BLaER1 (cell line): ENCODE measurements at regions not wholly inside any gene's neighbourhood (a gene's known extent, or its start where the extent isn't known, plus 50 kb on each side); places are given as distances from the start of the nearest gene placed in this dataset.

ENCODE experiments used
- H3K27ac ChIP-seq: shearing (Covaris generic); formaldehyde crosslinking; 2 replicates; pipeline ENCODE4 v1.8.1; 2022
- H3K27me3 ChIP-seq: shearing (Covaris generic); formaldehyde crosslinking; 2 replicates; pipeline ENCODE4 v1.8.1; 2022
- H3K36me3 ChIP-seq: shearing (Covaris generic); formaldehyde crosslinking; 2 replicates; pipeline ENCODE4 v1.8.1; 2022
- H3K4me1 ChIP-seq: shearing (Covaris generic); formaldehyde crosslinking; 2 replicates; pipeline ENCODE4 v1.8.1; 2022
- H3K4me2 ChIP-seq: shearing (Covaris generic); formaldehyde crosslinking; 2 replicates; pipeline ENCODE4 v1.8.1; 2022
- H3K4me3 ChIP-seq: shearing (Covaris generic); formaldehyde crosslinking; 2 replicates; pipeline ENCODE4 v1.8.1; 2022
- H3K9ac ChIP-seq: shearing (Covaris generic); formaldehyde crosslinking; 2 replicates; pipeline ENCODE4 v1.8.1; 2022
- H3K9me3 ChIP-seq: shearing (Covaris generic); formaldehyde crosslinking; 2 replicates; pipeline ENCODE4 v1.8.1; 2022
- H4K20me1 ChIP-seq: shearing (Covaris generic); formaldehyde crosslinking; 2 replicates; pipeline ENCODE4 v1.8.1; 2022
- Cebpa-rat ChIP-seq: shearing (Covaris generic); IDR thresholded peaks from 2 replicates; pipeline ENCODE4 v1.8.1; 2022

DNA sequence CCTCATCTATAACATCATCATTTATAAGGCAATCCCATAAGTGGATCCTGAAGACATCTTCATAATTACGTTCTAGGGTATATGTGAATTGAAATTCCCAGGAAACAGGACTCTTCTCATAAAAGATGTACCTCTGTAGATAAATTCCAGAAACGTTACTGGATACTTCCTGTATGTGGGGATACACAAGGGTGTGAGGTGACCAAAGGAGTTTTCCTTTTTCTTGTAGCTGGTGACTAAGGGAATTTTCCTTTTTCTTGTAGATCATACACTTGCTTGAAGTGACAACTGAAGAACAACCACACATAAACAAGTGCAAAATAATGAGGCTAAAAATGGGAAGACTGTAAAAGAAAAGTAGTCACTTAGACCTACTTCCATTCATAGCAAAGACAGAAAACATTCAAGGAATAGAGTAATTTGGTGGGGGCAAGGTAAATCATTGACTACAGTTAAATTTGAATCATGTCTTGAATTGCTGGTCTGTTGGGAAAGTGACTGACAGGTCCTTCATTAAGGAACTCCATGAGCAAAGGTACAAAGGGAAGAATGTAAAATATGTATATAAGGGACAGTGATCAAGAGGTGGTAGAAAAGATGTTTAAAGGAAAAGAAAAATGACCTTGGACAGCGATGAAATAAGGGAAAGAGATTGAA lies 53.2 kb upstream of the UBE2E3 start:
- Histone ChIP-seq H3K9ac (no peak overlapping the region), H3K9me3 (no peaks in the 10 kb centered on the region), H3K4me2 (no peak overlapping the region), H3K36me3 (no peaks in the 10 kb centered on the region), H3K4me3 (no peak overlapping the region), H3K4me1 (no peaks in the 10 kb centered on the region), H3K27ac (no peak overlapping the region), H3K27me3 (no peaks in the 10 kb centered on the region), H4K20me1 (no peaks in the 10 kb centered on the region)
- TF ChIP-seq Cebpa-rat, result no peak

DNA sequence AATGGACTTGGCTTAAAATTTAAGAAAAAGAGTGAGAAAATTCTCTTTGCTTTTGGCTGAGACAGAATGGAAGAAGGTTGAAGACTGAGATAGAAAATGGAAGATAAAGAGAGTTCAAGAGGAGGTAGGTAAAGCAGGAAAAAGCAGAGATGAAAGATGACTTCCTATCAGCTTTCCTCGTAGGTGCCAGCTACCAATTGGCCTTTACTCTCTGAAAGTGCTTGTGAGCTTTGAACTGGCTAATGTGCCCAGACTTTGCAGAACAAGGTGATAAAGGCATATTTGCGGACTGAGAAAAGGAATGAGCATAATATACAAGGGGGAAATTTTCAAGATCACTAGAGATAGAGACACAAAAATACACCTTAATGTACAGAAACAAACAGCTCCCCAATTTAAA lies 54.7 kb upstream of the UBE2E3 start:
- H3K4me3 ChIP-seq, result no peak overlapping the region
- TF ChIP-seq Cebpa-rat, result no peak
- H3K4me2 ChIP-seq, result no peak overlapping the region
- no peaks in the 10 kb centered on the region for H3K36me3 ChIP-seq
- H3K4me1 ChIP-seq, result no peaks in the 10 kb centered on the region
- H3K9ac ChIP-seq, result no peak overlapping the region
- no peaks in the 10 kb centered on the region for H3K9me3 ChIP-seq
- no peak overlapping the region for H3K27ac ChIP-seq
- no peaks in the 10 kb centered on the region for H4K20me1 ChIP-seq
- no peaks in the 10 kb centered on the region for H3K27me3 ChIP-seq

DNA sequence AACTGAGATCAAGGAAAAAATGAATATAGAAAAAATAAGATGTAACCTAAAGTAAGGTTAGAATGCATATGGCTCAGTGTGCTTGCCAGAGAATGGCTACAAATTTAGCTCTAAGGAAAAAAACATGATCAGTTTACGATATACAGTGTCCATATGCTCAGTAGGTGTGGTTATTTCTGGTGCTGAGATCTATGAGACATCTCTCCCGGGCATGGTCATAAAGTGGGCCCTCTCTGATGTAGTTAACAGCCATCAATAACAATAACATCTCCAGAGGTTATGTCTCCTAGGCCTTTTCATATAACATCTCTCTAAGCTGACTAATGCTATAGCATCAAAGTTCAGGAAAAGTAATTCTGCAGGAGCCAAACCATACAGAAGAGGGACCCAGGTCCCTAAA lies 56.3 kb upstream of the UBE2E3 start:
- TF ChIP-seq Cebpa-rat, result no peak
- no peaks in the 10 kb centered on the region for H3K27me3 ChIP-seq
- H3K36me3 ChIP-seq, result no peaks in the 10 kb centered on the region
- no peak overlapping the region for H3K4me3 ChIP-seq
- no peak overlapping the region for H3K27ac ChIP-seq
- no peak overlapping the region for H3K9ac ChIP-seq
- no peak overlapping the region for H3K4me2 ChIP-seq
- no peaks in the 10 kb centered on the region for H4K20me1 ChIP-seq
- H3K9me3 ChIP-seq, result no peaks in the 10 kb centered on the region
- H3K4me1 ChIP-seq, result no peaks in the 10 kb centered on the region

DNA sequence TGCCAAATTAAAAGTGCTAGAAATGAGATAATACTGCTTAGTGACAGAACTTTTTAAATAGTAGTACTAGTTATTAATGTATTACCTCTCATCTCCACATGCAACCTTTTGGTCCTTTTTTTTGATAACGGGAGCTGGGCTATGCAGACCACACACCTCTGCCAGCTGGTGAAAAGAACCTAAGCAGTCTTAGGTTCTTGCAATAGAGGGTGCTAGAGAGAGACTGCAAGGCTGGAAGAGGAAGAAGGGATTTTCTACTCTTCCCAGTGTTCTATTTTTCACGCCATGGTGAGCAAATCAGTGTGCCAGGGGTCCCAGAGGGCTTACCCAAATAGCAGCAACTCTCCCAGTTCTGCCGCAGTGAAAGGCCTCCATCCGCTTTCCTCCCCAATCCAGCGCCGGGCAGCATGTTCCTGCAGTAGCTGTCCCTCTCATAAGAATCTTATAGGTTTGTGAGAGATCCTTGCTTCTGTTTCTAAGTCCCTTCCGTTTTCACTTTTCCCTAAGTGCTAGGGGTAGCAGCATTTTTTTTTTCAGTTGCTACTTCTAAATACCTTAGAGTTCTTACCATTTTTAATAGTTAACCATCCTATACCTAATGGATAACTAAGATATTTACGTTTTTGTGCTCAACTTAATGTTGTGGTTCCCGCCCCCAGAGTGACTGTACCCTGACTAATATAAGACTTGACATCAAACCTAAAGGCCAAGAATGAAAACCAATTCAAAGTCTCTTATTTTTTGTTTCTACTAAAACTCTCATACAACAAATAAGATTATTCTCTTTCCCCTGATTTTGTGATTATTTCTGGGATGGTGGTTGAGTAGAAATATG lies 69.4 kb upstream of the UBE2E3 start:
- Histone ChIP-seq H3K36me3 (no peaks in the 10 kb centered on the region), H4K20me1 (no peaks in the 10 kb centered on the region), H3K27me3 (no peaks in the 10 kb centered on the region), H3K27ac (no peak overlapping the region), H3K4me1 (no peaks in the 10 kb centered on the region), H3K9ac (no peak overlapping the region), H3K9me3 (no peaks in the 10 kb centered on the region), H3K4me3 (no peak overlapping the region), H3K4me2 (no peak overlapping the region)
- TF ChIP-seq Cebpa-rat, result no peak

DNA sequence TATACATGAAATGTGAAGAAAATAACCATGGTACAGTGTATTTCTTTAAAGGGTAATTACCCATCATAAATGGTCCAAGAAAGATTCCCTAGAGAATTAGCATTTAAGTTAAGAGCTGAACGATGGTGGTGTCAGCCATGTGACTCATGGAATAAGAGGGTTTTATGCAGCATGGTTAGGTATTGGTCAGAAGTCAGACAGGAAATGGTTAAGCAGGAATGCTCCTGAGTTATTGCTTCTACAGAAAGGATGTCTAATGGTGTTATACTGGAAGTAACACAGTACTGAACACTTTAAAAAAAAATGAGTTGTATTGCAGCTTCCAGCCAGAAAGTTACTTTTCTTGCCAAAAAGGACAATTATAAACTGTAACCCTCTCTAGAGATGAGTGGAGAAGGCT lies 72.7 kb upstream of the UBE2E3 start:
- Histone ChIP-seq H3K27me3 (no peaks in the 10 kb centered on the region), H3K36me3 (no peaks in the 10 kb centered on the region), H3K4me3 (no peak overlapping the region), H3K9me3 (no peaks in the 10 kb centered on the region), H3K4me1 (no peaks in the 10 kb centered on the region), H3K27ac (no peak overlapping the region), H3K4me2 (no peak overlapping the region), H4K20me1 (no peaks in the 10 kb centered on the region), H3K9ac (no peak overlapping the region)
- no peak for TF ChIP-seq Cebpa-rat

DNA sequence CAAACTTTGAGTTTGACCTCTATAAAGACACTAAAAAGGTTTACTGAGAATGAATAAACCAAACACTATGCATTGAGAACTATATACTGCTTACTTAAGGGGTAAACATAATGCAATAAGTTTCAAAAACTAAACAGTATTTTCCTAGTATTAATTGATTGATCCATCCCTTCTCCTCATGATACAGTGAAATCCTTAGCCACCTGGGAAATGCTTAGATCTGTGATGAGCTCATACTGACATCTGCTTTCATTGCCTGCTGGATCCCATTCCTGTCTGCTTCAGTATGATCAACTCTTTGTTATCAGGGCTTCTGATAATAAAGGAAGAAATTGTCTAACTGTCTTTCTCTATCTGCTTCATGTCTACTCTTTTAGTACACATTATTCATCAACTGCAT lies 74.9 kb upstream of the UBE2E3 start:
- Histone ChIP-seq H4K20me1 (no peaks in the 10 kb centered on the region), H3K4me2 (no peak overlapping the region), H3K27ac (no peak overlapping the region), H3K9ac (no peak overlapping the region), H3K27me3 (no peaks in the 10 kb centered on the region), H3K36me3 (no peaks in the 10 kb centered on the region), H3K4me3 (no peak overlapping the region), H3K4me1 (no peaks in the 10 kb centered on the region), H3K9me3 (no peaks in the 10 kb centered on the region)
- TF ChIP-seq Cebpa-rat, result no peak

DNA sequence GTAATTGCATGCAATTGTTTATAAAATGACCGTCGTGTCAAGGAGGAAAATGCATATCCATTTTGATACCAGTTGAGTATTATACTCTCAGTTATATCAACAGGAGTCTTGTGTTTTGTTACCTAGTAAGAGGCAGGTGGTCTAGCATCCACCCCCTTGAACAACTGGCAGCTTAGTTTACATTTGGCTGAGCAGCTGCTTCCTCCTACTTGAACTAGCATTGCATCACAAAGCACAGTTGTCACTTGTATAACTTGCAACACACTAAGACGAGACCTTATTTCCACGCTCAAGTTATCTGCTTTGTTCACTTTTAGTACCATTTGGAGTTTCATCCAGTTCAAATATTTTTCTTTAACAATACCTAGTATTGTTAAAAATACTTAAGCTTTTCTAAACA lies 75.4 kb upstream of the UBE2E3 start:
- H3K9ac ChIP-seq, result no peak overlapping the region
- no peak overlapping the region for H3K27ac ChIP-seq
- H4K20me1 ChIP-seq, result no peaks in the 10 kb centered on the region
- no peak overlapping the region for H3K4me2 ChIP-seq
- H3K36me3 ChIP-seq, result no peaks in the 10 kb centered on the region
- H3K27me3 ChIP-seq, result no peaks in the 10 kb centered on the region
- TF ChIP-seq Cebpa-rat, result no peak
- no peaks in the 10 kb centered on the region for H3K9me3 ChIP-seq
- H3K4me1 ChIP-seq, result no peaks in the 10 kb centered on the region
- H3K4me3 ChIP-seq, result no peak overlapping the region

DNA sequence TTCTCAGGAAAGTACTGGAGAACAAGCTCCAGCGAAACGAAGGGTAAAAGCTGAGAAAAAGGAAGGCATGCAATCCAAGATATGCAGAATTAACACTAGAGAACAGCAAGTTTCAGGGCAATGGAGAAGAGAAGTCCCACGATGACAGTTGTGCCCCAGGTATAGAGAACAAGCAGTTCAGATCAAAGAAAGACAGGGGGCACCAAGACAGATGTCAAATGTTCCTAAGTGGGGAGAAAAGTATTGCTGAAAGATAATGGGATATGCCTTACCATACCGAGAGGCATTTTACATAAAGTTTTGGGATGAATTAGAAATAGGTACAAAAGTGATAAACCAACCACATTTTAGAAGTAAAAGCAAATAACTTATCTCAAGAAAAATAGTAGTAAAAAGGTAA lies 79.1 kb upstream of the UBE2E3 start:
- Histone ChIP-seq H3K9ac (no peak overlapping the region), H3K4me3 (no peak overlapping the region), H3K36me3 (no peaks in the 10 kb centered on the region), H3K4me2 (no peak overlapping the region), H3K4me1 (no peaks in the 10 kb centered on the region), H3K9me3 (no peaks in the 10 kb centered on the region), H4K20me1 (no peaks in the 10 kb centered on the region), H3K27me3 (no peaks in the 10 kb centered on the region), H3K27ac (no peak overlapping the region)
- TF ChIP-seq Cebpa-rat, result no peak

DNA sequence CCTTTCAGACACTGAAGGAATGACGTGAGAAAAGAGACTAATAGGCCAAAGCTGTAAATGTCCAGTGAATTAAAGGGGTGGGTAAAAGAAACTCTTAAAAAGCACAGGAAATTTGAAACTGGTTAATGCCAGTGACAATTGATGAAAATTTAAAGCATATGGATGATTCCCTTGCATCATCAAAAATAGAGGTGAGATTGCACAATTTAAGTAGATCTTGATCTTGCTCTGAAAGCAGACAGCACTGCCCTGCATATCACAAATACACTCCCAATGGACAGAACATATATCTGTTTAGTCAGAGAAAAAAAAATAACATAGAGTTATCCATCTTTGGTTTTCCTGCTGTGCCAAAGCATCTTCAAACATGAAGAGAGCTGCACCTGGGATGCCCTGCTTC lies 86.7 kb upstream of the UBE2E3 start:
- Histone ChIP-seq H3K9me3 (no peaks in the 10 kb centered on the region), H3K9ac (no peak overlapping the region), H3K4me3 (no peak overlapping the region), H3K4me1 (no peaks in the 10 kb centered on the region), H3K27me3 (no peaks in the 10 kb centered on the region), H4K20me1 (no peaks in the 10 kb centered on the region), H3K4me2 (no peak overlapping the region), H3K36me3 (no peaks in the 10 kb centered on the region), H3K27ac (no peak overlapping the region)
- no peak for TF ChIP-seq Cebpa-rat

DNA sequence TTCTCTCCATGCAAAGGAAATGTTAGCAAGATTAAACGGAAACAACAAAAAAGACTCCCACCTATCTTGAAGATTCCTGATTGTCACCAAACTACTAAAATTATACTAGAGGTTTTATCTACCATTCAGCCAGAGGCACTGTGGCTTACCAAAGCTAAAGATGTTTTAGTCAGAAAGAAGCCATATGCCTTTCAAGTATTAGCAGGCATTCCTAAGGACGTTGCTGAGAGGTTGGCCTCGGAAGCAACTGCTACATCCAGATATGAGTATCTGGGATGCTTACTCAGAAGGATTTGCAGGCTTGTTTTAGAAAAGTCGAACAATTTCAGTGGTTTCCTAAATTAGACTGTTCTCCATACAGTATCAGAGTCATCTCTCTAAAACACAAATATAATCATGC lies 88.3 kb upstream of the UBE2E3 start:
- Histone ChIP-seq H3K9ac (no peak overlapping the region), H4K20me1 (no peaks in the 10 kb centered on the region)

More for the DNA sequence above, 88.3 kb upstream of the UBE2E3 start:
- no peaks in the 10 kb centered on the region for H3K36me3 ChIP-seq
- H3K4me3 ChIP-seq, result no peak overlapping the region
- H3K4me2 ChIP-seq, result no peak overlapping the region
- no peaks in the 10 kb centered on the region for H3K9me3 ChIP-seq
- no peaks in the 10 kb centered on the region for H3K27me3 ChIP-seq
- no peak overlapping the region for H3K27ac ChIP-seq
- no peaks in the 10 kb centered on the region for H3K4me1 ChIP-seq
- TF ChIP-seq Cebpa-rat, result no peak
